GM12878 (cell line): ENCODE measurements at regions not wholly inside any gene's neighbourhood (a gene's known extent, or its start where the extent isn't known, plus 50 kb on each side); places are given as distances from the start of the nearest gene placed in this dataset.

Experiments
- CREM ChIP-seq: IDR thresholded peaks from 2 replicates; pipeline ENCODE4 v1.6.1; 2014; ENCODE audit warnings: antibody characterized with exemption, low read depth
- CTCF ChIP-seq, 3 experiments: IDR thresholded peaks in 2 of 3; conservative IDR thresholded peaks in 1 of 3; 2 replicates each; pipeline ENCODE4 v1.5.1; 2011; ENCODE audit warnings: low read depth in 3 of 3, low read length in 3 of 3, mild to moderate bottlenecking in 3 of 3, control low read depth in 2 of 3, moderate library complexity in 2 of 3, inconsistent platforms in 1 of 3, mixed read lengths in 1 of 3; ENCODE audit not compliant: control insufficient read depth in 2 of 3, insufficient read depth in 1 of 3; ENCODE audit errors: extremely low read depth in 1 of 3
- DPF2 ChIP-seq: fragments of 450-650 bp; IDR thresholded peaks from 2 replicates; pipeline ENCODE4 v1.6.1; 2017; ENCODE audit warnings: mild to moderate bottlenecking
- EZH2 ChIP-seq: IDR thresholded peaks from 2 replicates; pipeline ENCODE4 v1.6.1; 2012; ENCODE audit warnings: low read depth, mild to moderate bottlenecking, control low read depth, inconsistent platforms, low read length, borderline replicate concordance; ENCODE audit not compliant: control insufficient read depth
- NFYB ChIP-seq: IDR thresholded peaks from 2 replicates; pipeline ENCODE4 v1.6.1; 2011; ENCODE audit warnings: low read depth, mild to moderate bottlenecking, low read length, improper control_type of control experiment, moderate library complexity; ENCODE audit not compliant: insufficient read depth
- PAX8 ChIP-seq: fragments of 450-650 bp; IDR thresholded peaks from 2 replicates; pipeline ENCODE4 v1.6.1; 2017; ENCODE audit warnings: mild to moderate bottlenecking, moderate library complexity
- POLR2A ChIP-seq: IDR thresholded peaks from 2 replicates; pipeline ENCODE4 v1.6.1; 2011; ENCODE audit warnings: low read depth, mild to moderate bottlenecking, low read length
- RBBP5 ChIP-seq: fragments of 200-600 bp; sonication (generic); conservative IDR thresholded peaks from 2 replicates; pipeline ENCODE4 v1.6.1; 2016
- SP1 ChIP-seq: IDR thresholded peaks from one replicate; pipeline ENCODE4 v1.6.1; 2011; ENCODE audit warnings: low read depth, low read length
- TAF1 ChIP-seq: IDR thresholded peaks from 2 replicates; pipeline ENCODE4 v1.6.1; 2011; ENCODE audit warnings: mild to moderate bottlenecking, low read depth, low read length, borderline replicate concordance
- USF1 ChIP-seq: IDR thresholded peaks from 2 replicates; pipeline ENCODE4 v1.6.1; 2011; ENCODE audit warnings: borderline replicate concordance, low read depth, mild to moderate bottlenecking, moderate library complexity, mixed read lengths, low read length; ENCODE audit not compliant: insufficient read depth; ENCODE audit errors: extremely low read length
- ZNF274 ChIP-seq: IDR thresholded peaks from one replicate; pipeline ENCODE4 v1.8.0; 2011; ENCODE audit not compliant: insufficient read length, insufficient read depth

- TF ChIP-seq EZH2 (no peak), TAF1 (no peak), CTCF (IDR thresholded peaks at IDR 0.05 in 2 of 3, conservative IDR thresholded peaks at IDR 0.05 in 1 of 3; ENCODE audit: control insufficient read depth in 2 of 3, extremely low read depth in 1 of 3, insufficient read depth in 1 of 3, low read depth in 3 of 3, low read length in 3 of 3) (no peak), SP1 (no peak), NFYB (no peak), DPF2 (no peak), RBBP5 (no peak), POLR2A (no peak), PAX8 (no peak), CREM (no peak), USF1 (no peak), ZNF274 (no peak)
These were observed 110.2 kb upstream of the C1GALT1C1 start for GRCh38 chrX:120740072-120740471.
